ENCODE measurements at regions not wholly inside any gene's neighbourhood (a gene's known extent, or its start where the extent isn't known, plus 50 kb on each side); places are given as distances from the start of the nearest gene placed in this dataset.

DNA sequence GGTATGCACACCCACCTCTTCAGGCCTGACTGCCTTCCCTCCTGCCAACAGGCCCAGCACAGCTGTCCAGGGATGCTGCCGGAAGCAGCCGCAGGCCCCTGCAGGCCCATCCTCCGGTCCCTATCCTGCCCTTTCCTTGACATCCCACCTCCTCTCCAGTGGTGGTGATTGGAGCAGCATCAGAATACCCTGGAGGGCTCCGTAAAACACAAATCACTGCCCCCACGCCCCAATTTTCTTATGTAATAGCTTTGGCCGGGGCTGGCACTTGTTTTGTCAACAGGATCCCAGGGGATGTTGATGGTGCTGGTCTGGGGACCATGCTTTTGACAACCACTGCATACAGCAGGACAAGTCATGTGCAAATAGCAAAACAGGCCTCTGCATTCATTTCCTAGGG is 274.5 kb downstream of the GADD45G start:
- H3K79me2 ChIP-seq (replicated peaks; ENCODE audit: insufficient read depth), result no peaks in the 10 kb centered on the region
- H3F3A ChIP-seq (replicated peaks; ENCODE audit: low read depth), result no peaks in the 10 kb centered on the region
- peaks cover 2% of the 10 kb centered on the region; the same call in 2 of the 3 replicates for H3K4me1 Mint-ChIP-seq
- no peak overlapping the region for H3K4me3 ChIP-seq
- no peaks in the 10 kb centered on the region for H3K9me3 Mint-ChIP-seq
- H3K27ac Mint-ChIP-seq, result no peak overlapping the region
- no peak overlapping the region for H3K27ac ChIP-seq (ENCODE audit: low read depth)
- H3K9me2 ChIP-seq (ENCODE audit: insufficient read depth), result no peaks in the 10 kb centered on the region
- H3K36me3 ChIP-seq (ENCODE audit: insufficient read depth), result no peaks in the 10 kb centered on the region
- no peak overlapping the region for H3K4me2 ChIP-seq
- DNase-seq (ENCODE audit: low spot score) (no peak), ATAC-seq (no peak)
- TF ChIP-seq, protein P1, sequence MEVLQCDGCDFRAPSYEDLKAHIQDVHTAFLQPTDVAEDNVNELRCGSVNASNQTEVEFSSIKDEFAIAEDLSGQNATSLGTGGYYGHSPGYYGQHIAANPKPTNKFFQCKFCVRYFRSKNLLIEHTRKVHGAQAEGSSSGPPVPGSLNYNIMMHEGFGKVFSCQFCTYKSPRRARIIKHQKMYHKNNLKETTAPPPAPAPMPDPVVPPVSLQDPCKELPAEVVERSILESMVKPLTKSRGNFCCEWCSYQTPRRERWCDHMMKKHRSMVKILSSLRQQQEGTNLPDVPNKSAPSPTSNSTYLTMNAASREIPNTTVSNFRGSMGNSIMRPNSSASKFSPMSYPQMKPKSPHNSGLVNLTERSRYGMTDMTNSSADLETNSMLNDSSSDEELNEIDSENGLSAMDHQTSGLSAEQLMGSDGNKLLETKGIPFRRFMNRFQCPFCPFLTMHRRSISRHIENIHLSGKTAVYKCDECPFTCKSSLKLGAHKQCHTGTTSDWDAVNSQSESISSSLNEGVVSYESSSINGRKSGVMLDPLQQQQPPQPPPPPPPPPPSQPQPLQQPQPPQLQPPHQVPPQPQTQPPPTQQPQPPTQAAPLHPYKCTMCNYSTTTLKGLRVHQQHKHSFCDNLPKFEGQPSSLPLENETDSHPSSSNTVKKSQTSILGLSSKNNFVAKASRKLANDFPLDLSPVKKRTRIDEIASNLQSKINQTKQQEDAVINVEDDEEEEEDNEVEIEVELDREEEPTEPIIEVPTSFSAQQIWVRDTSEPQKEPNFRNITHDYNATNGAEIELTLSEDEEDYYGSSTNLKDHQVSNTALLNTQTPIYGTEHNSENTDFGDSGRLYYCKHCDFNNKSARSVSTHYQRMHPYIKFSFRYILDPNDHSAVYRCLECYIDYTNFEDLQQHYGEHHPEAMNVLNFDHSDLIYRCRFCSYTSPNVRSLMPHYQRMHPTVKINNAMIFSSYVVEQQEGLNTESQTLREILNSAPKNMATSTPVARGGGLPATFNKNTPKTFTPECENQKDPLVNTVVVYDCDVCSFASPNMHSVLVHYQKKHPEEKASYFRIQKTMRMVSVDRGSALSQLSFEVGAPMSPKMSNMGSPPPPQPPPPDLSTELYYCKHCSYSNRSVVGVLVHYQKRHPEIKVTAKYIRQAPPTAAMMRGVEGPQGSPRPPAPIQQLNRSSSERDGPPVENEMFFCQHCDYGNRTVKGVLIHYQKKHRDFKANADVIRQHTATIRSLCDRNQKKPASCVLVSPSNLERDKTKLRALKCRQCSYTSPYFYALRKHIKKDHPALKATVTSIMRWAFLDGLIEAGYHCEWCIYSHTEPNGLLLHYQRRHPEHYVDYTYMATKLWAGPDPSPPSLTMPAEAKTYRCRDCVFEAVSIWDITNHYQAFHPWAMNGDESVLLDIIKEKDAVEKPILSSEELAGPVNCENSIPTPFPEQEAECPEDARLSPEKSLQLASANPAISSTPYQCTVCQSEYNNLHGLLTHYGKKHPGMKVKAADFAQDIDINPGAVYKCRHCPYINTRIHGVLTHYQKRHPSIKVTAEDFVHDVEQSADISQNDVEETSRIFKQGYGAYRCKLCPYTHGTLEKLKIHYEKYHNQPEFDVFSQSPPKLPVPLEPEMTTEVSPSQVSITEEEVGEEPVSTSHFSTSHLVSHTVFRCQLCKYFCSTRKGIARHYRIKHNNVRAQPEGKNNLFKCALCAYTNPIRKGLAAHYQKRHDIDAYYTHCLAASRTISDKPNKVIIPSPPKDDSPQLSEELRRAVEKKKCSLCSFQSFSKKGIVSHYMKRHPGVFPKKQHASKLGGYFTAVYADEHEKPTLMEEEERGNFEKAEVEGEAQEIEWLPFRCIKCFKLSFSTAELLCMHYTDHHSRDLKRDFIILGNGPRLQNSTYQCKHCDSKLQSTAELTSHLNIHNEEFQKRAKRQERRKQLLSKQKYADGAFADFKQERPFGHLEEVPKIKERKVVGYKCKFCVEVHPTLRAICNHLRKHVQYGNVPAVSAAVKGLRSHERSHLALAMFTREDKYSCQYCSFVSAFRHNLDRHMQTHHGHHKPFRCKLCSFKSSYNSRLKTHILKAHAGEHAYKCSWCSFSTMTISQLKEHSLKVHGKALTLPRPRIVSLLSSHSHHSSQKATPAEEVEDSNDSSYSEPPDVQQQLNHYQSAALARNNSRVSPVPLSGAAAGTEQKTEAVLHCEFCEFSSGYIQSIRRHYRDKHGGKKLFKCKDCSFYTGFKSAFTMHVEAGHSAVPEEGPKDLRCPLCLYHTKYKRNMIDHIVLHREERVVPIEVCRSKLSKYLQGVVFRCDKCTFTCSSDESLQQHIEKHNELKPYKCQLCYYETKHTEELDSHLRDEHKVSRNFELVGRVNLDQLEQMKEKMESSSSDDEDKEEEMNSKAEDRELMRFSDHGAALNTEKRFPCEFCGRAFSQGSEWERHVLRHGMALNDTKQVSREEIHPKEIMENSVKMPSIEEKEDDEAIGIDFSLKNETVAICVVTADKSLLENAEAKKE (CRISPR knock-in tag; IDR thresholded peaks at IDR 0.05), result no peak
- TF ChIP-seq CREB1 (CRISPR knock-in tag; IDR thresholded peaks at IDR 0.05; ENCODE audit: low read depth) (no peak), STAT1 (IDR thresholded peaks at IDR 0.05; ENCODE audit: unreplicated experiment) (no peak), EZH2phosphoT487 (IDR thresholded peaks at IDR 0.05; ENCODE audit: unreplicated experiment) (no peak), JUNB (IDR thresholded peaks at IDR 0.05; ENCODE audit: unreplicated experiment) (no peak), POLR2AphosphoS5 (IDR thresholded peaks at IDR 0.05; ENCODE audit: low read depth) (no peak), ZNF331 (CRISPR knock-in tag; IDR thresholded peaks at IDR 0.05; ENCODE audit: low read depth) (no peak), ZNF114 (CRISPR knock-in tag; IDR thresholded peaks at IDR 0.05) (no peak)
- TF ChIP-seq, protein P2, sequence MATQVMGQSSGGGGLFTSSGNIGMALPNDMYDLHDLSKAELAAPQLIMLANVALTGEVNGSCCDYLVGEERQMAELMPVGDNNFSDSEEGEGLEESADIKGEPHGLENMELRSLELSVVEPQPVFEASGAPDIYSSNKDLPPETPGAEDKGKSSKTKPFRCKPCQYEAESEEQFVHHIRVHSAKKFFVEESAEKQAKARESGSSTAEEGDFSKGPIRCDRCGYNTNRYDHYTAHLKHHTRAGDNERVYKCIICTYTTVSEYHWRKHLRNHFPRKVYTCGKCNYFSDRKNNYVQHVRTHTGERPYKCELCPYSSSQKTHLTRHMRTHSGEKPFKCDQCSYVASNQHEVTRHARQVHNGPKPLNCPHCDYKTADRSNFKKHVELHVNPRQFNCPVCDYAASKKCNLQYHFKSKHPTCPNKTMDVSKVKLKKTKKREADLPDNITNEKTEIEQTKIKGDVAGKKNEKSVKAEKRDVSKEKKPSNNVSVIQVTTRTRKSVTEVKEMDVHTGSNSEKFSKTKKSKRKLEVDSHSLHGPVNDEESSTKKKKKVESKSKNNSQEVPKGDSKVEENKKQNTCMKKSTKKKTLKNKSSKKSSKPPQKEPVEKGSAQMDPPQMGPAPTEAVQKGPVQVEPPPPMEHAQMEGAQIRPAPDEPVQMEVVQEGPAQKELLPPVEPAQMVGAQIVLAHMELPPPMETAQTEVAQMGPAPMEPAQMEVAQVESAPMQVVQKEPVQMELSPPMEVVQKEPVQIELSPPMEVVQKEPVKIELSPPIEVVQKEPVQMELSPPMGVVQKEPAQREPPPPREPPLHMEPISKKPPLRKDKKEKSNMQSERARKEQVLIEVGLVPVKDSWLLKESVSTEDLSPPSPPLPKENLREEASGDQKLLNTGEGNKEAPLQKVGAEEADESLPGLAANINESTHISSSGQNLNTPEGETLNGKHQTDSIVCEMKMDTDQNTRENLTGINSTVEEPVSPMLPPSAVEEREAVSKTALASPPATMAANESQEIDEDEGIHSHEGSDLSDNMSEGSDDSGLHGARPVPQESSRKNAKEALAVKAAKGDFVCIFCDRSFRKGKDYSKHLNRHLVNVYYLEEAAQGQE (IDR thresholded peaks at IDR 0.05; ENCODE audit: unreplicated experiment), result no peak
- TF ChIP-seq, protein P3, sequence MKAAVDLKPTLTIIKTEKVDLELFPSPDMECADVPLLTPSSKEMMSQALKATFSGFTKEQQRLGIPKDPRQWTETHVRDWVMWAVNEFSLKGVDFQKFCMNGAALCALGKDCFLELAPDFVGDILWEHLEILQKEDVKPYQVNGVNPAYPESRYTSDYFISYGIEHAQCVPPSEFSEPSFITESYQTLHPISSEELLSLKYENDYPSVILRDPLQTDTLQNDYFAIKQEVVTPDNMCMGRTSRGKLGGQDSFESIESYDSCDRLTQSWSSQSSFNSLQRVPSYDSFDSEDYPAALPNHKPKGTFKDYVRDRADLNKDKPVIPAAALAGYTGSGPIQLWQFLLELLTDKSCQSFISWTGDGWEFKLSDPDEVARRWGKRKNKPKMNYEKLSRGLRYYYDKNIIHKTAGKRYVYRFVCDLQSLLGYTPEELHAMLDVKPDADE (IDR thresholded peaks at IDR 0.05), result no peak
- TF ChIP-seq, protein P4, sequence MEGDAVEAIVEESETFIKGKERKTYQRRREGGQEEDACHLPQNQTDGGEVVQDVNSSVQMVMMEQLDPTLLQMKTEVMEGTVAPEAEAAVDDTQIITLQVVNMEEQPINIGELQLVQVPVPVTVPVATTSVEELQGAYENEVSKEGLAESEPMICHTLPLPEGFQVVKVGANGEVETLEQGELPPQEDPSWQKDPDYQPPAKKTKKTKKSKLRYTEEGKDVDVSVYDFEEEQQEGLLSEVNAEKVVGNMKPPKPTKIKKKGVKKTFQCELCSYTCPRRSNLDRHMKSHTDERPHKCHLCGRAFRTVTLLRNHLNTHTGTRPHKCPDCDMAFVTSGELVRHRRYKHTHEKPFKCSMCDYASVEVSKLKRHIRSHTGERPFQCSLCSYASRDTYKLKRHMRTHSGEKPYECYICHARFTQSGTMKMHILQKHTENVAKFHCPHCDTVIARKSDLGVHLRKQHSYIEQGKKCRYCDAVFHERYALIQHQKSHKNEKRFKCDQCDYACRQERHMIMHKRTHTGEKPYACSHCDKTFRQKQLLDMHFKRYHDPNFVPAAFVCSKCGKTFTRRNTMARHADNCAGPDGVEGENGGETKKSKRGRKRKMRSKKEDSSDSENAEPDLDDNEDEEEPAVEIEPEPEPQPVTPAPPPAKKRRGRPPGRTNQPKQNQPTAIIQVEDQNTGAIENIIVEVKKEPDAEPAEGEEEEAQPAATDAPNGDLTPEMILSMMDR (conservative IDR thresholded peaks at IDR 0.05; ENCODE audit: low read depth in 2 of 2), result no peak
- H3K36me3 Mint-ChIP-seq (ENCODE audit: low read depth), result no peaks in the 10 kb centered on the region
- no peaks in the 10 kb centered on the region for H4K20me1 ChIP-seq (replicated peaks; ENCODE audit: insufficient read depth)
- H2AFZ ChIP-seq, result no peak overlapping the region
- H3K27me3 Mint-ChIP-seq (ENCODE audit: insufficient read depth, low read depth, poor library complexity), result peaks cover 1% of the 10 kb centered on the region
- H3K4me3 Mint-ChIP-seq, result no peak overlapping the region
- H3K4me1 ChIP-seq (ENCODE audit: insufficient read depth), result no peaks in the 10 kb centered on the region
- no peaks in the 10 kb centered on the region for H3K27me3 ChIP-seq (ENCODE audit: insufficient read depth)

Data from GM23338 (cell line).